NCI-H2196 (cell line): ENCODE measurements at regions not wholly inside any gene's neighbourhood (a gene's known extent, or its start where the extent isn't known, plus 50 kb on each side); places are given as distances from the start of the nearest gene placed in this dataset.

Experiments used
- DNase-seq: peaks from one replicate; lab custom pipeline; 2025; ENCODE audit not compliant: unreplicated experiment; lab: John Stamatoyannopoulos, UW

DNA sequence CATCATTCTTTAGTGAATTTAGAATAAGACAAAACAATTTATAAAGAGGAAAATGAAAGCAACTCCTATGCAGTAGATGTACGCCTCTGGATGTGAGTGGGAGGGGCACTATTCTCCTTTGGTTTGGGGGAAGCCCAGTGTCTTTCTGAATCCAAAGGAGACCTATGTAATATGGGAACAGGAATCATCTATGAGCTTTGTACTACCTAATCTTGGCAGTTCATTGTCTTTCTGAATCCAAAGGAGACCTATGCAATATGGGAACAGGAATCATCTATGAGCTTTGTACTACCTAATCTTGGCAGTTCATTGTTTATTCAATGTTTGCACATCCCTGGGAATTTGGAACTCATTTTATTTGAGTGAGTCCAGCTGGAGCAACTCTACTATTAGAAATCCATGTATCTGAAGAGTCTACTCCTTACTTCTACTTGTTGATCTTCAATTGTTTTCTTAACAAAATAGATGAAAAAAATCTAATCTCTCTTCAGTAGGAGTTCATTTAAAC is 401.1 kb upstream of the LRATD1 start:
- DNase-seq: no peak

DNA sequence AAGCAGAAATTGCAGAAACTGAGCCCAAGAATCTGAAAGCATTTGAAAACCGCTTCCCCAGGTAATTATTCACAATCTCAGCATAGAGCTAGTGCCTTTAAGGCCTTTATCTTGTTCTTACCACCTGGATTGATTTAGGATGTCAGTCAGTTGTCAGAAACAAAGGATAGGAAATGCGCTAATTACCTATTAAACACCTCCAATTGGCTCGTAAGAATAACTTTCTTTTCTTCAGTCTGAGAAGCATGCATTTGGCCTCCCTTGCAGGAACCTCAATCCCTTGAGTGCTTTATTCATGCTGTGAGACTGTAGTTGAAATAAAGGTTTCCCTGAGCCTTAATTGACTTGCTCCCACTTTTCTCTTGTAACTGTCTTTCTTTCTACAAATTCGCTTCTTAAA is 400.3 kb upstream of the LRATD1 start:
- DNase-seq: no peak

DNA sequence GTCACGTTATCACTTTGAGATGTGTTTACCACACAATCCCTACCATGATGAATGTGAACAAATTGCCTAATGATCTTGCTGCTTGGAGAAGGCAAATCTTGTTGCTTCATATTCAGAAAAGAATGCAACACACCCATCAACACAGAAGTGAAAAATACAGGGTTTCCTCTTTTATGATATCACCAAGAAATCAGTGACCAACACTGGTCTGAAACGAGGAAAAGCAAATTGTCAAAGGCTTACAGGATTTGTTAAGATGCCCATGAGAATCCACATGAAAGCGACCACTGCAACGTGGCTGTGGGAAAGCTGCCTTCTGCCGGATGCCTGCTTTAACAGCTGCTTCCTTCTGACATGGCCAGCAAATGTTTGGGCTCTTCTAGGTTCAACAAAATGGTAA is 397.6 kb upstream of the LRATD1 start:
- DNase-seq: no peak

GRCh38 chr2:14235667-14236066 is 396.9 kb upstream of the LRATD1 start:
- DNase-seq: no peak

- DNase-seq: no peak
These were observed 394.6 kb upstream of the LRATD1 start for GRCh38 chr2:14237902-14238301.

GRCh38 chr2:14239605-14240004 is 392.9 kb upstream of the LRATD1 start:
- no peak for DNase-seq

DNA sequence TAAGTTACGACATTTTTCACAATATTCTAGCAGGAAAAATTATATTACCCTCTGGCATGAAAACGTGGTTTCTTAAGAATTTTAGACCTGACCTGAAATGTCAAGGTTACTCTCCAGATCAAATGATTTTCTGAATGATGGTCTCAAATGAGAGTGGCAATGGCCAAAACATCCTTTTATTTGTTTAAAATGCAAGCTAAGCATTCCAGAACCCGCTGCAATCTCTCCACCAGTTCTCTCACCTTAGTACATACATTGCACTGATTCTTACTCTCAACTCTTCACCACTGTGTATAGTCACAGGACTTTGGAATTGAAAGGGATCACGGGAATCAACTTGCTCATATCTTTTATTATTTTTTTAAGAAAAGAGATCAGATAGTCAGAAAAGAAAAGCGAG is 391.6 kb upstream of the LRATD1 start:
- no peak for DNase-seq

DNA sequence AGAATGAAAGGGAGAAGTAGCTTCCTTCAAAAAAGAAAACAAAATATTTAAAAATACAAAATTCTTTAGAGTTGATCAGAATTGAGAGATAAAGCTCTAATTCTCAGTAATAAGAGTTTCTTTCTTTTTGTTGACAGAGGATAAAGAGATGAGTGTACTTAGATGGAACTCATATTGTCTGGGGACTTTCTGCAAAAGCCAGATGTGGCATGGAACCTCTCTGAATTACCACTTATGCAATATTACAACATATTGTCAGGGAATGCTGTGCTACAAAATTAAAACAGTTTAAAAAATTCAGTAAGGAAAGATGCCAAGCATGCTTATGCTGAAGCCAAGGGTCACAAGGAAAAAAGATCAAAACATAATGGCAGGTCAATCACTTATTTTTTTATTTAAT is 386.6 kb upstream of the LRATD1 start:
- DNase-seq: no peak

GRCh38 chr2:14255135-14255820 is 377.2 kb upstream of the LRATD1 start:
- DNase-seq: no peak

- no peak for DNase-seq
These were observed 375.6 kb upstream of the LRATD1 start for GRCh38 chr2:14256890-14257289.

- no peak for DNase-seq
These were observed 374.6 kb upstream of the LRATD1 start for GRCh38 chr2:14257801-14258507.

DNA sequence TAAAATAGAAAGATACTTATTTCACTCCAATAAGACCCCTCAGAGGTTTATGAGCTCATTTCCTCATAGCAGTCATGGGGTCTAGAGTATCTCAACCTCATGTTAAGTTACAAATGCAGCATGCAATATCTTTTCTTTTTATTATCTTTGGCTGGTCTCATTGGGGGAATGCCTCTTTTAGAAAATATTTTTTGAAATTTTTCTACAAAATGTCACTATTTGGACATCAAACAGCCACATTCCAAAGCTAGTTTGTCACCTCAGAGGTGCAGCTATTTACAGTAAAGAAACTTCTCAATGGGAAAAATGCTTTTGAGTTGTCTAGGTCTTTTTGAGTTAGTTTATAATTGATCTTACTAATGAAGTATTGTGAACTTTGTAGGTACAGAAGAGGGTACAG is 370.7 kb upstream of the LRATD1 start:
- DNase-seq: no peak

GRCh38 chr2:14263053-14263452 is 369.5 kb upstream of the LRATD1 start:
- no peak for DNase-seq

DNA sequence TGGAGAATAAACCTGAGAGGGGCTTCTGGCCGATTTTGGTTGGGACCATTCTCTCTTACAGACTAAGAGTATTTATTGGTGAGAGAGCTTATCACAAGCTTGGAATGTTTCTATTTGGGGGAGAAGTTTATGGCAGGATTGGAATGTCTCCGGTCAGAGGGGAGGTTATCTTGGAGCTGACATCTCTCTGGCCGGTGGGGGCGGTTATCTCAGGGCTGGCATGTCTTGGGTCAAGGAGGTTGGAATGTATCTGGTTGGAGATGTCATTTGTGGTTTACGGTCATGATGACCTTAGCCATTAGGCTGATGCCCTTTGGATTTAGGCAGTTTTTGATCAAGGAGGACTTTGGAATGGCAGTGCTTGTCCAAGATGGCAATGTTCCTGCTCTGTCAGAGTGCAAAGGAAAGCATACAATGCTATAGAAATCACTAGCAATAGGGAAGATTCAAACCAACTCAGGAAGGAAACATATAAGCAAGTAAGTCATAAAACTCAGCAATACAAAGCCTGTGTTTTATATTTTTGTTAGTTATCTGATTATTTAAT is 362.4 kb upstream of the LRATD1 start:
- no peak for DNase-seq

DNA sequence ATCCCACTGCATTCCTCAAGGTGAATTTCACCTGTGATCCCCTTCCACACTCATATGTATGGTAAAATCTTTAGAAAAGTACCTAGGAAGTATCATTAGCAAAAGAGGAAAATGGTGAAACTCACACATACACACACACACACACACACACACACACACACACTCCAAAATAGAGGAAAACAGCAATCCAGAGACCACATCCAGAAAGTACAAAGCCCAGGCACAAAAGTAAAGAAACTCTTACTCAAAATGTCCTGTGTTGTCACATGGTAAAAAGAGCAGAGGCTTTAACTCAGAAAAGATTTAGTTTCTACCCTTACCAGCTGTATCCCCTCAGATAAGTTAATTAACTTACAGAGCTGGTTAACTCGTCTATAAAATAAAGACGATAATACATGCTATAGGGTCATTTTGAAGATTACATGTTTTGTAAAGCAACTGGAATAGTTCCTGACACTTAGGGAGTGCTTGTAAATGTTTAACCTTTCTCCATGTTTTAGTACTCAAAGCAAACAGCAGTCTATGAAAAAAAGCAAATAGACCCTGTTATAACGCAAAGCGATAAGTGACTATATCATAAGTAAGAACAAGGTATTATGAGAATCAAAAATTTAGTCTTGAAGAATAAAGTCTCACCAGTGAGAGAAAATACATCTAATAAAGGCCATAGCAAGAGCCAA is 360.0 kb upstream of the LRATD1 start:
- DNase-seq: no peak

DNA sequence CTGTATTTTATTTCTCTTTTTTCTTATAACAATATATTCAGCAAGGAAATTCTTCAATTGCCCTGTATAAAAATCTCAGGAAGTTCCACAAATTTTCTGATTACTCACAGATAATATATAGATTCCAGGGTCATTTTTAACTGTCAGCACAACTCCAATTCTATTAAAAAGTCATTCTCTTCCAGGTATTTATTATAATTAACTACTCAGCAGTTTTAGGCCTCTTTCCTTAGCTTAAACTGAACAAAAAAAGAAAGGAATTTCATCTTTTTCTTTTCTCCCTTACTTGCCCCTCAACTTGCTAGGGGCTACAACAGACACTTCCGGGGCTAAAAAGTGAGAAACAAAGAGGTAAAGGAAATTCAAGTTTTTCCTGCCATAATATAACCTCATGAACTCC is 358.9 kb upstream of the LRATD1 start:
- DNase-seq: no peak

- no peak for DNase-seq
These were observed 348.3 kb upstream of the LRATD1 start for GRCh38 chr2:14284244-14284643.

- DNase-seq: no peak
These were observed 346.7 kb upstream of the LRATD1 start for GRCh38 chr2:14285812-14286211.

DNA sequence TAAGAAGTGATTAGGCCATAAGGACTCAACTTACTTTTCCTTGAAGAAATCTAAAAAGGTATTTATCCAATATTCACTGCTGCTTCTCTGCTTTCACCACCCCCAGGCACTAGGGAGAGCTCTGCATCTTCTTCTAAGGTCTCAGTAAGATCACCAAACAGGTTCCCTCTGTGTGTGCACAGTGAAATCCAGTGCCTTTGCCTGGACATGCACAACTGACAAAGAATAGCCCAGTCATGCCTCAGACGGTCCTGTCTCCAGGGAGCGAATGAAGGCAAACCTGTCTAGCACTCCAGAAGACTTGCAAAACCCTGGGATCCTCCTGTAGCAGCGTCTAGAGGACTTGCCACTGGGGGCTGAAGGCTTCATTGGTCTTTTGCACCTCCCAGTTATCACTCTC is 344.5 kb upstream of the LRATD1 start:
- peak; percentile 75 for DNase-seq

DNA sequence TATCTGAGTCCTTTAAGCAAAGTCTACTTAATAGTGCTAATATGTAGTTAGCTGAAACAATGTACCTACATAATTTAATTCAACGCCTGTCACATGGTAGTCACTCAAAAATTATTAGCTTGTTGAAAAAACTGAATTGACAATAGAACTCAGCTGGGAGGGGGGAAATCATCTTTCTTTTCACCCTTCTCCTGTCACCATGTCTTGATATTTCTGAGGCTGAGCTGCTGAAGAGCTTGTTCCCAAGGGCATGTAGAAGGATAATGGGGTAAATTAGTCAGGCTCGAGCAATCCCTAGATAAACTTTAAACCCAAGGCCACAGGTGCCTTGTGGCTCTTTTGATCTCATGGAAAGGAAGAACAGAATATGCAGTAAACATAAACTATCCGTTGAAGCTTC is 339.6 kb upstream of the LRATD1 start:
- DNase-seq: no peak

DNA sequence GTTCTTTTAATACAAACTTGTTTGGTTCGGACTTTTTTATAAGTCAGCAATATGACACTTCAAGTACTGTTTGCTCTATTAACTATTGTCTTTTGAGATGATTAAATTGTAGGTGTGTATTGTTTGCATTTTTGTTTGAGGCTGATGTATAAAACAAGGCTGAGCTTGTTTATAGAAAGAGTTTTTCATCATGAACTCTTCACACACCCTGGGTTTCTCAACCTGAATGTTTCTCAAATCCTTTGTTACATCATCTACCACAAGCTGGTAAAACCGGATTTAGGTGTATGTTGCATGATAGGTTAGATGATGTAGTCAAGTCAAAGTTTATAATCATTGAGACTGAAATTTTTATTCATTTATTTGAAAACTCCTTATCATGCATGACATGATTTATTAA is 335.2 kb upstream of the LRATD1 start:
- DNase-seq: no peak

DNA sequence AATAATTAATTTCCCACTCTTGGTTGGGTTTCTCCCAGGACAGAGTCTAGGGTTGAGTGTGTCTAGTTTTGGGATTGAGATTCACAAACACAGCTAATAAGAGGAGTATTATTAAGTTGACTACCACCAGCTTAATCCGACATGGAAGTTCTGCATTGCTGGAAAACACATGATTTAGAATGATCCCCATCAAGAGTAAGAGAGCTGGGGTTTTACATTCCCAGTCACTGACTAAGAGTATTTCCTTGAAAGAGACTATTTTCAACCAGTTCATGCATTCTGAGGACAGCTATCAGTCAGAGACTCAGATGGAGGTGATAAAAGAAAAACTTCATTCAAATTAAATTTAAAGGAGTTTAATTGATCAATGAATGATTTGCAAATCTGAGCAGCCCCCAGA is 334.6 kb upstream of the LRATD1 start:
- no peak for DNase-seq
